ENCODE measurements at regions not wholly inside any gene's neighbourhood (a gene's known extent, or its start where the extent isn't known, plus 50 kb on each side); places are given as distances from the start of the nearest gene placed in this dataset.

DNA sequence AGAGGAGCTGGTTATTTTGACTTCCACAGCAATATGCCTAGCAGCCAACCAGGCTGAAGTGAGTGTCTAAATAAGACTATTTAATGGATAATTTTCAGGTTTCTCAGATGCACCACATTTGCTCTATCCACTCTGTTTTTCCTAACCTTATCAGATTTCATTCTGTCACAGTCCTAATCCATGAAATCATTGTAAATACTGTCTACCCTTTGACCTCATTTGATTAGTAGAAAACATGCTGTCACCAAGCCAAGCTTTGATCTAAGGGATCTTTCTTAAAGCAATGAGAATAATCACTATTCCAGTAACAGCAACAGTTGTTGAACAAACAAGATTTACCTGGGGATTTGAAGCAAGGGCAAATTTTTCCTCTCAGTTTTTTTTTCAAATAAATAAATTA, 595.6 kb downstream of the LTN1 start:
- TF ChIP-seq, protein P1, sequence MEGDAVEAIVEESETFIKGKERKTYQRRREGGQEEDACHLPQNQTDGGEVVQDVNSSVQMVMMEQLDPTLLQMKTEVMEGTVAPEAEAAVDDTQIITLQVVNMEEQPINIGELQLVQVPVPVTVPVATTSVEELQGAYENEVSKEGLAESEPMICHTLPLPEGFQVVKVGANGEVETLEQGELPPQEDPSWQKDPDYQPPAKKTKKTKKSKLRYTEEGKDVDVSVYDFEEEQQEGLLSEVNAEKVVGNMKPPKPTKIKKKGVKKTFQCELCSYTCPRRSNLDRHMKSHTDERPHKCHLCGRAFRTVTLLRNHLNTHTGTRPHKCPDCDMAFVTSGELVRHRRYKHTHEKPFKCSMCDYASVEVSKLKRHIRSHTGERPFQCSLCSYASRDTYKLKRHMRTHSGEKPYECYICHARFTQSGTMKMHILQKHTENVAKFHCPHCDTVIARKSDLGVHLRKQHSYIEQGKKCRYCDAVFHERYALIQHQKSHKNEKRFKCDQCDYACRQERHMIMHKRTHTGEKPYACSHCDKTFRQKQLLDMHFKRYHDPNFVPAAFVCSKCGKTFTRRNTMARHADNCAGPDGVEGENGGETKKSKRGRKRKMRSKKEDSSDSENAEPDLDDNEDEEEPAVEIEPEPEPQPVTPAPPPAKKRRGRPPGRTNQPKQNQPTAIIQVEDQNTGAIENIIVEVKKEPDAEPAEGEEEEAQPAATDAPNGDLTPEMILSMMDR (IDR thresholded peaks at IDR 0.05): no peak
- TF ChIP-seq POLR2A (IDR thresholded peaks at IDR 0.05): no peak
